Neuronal stem cell (in vitro differentiated cells): ENCODE measurements at regions not wholly inside any gene's neighbourhood (a gene's known extent, or its start where the extent isn't known, plus 50 kb on each side); places are given as distances from the start of the nearest gene placed in this dataset.

Source experiments
- DNase-seq: peaks from one replicate; pipeline ENCODE4 v3.0.0-alpha.2; 2013; ENCODE audit warnings: low spot score
- H2AFZ ChIP-seq: one replicate; pipeline ENCODE4 v1.6.1; 2013; ENCODE audit warnings: mild to moderate bottlenecking, low read length, inconsistent platforms
- H2AK5ac ChIP-seq: 2 replicates; pipeline ENCODE4 v1.6.1; 2013; ENCODE audit warnings: low read depth, mild to moderate bottlenecking, inconsistent platforms, low read length, moderate library complexity, mixed read lengths
- H2BK120ac ChIP-seq: 2 replicates; pipeline ENCODE4 v1.6.1; 2013; ENCODE audit warnings: low read depth, mild to moderate bottlenecking, inconsistent platforms, low read length, moderate library complexity, mixed read lengths
- H2BK12ac ChIP-seq: one replicate; pipeline ENCODE4 v1.6.1; 2013; ENCODE audit warnings: low read length, inconsistent platforms
- H2BK15ac ChIP-seq: 2 replicates; pipeline ENCODE4 v1.6.1; 2013; ENCODE audit warnings: mild to moderate bottlenecking, low read length, inconsistent platforms, mixed read lengths
- H2BK5ac ChIP-seq: one replicate; pipeline ENCODE4 v1.6.1; 2013; ENCODE audit warnings: inconsistent platforms, mild to moderate bottlenecking, low read length, moderate library complexity
- H3K14ac ChIP-seq: one replicate; pipeline ENCODE4 v1.6.1; 2013; ENCODE audit warnings: low read length, inconsistent platforms
- H3K18ac ChIP-seq: 2 replicates; pipeline ENCODE4 v1.6.1; 2013; ENCODE audit warnings: low read length, inconsistent platforms
- H3K23ac ChIP-seq: 2 replicates; pipeline ENCODE4 v1.6.1; 2013; ENCODE audit warnings: low read depth, mild to moderate bottlenecking, mixed read lengths, low read length, inconsistent platforms; ENCODE audit not compliant: poor library complexity
- H3K27ac ChIP-seq: replicated peaks from 3 replicates; pipeline ENCODE4 v1.5.1; 2013; ENCODE audit warnings: low read length, inconsistent platforms
- H3K27me3 ChIP-seq, 3 experiments: 2 replicates each; pipeline ENCODE4 v1.6.1; 2013; ENCODE audit warnings: low read length in 3 of 3, mild to moderate bottlenecking in 2 of 3, inconsistent platforms in 1 of 3, low read depth in 1 of 3, mixed read lengths in 1 of 3, moderate library complexity in 1 of 3; ENCODE audit not compliant: control insufficient read depth in 3 of 3, insufficient read depth in 3 of 3
- H3K36me3 ChIP-seq, 2 donors: replicated peaks in 1 of 2; 2 replicates each; pipeline ENCODE4 v1.6.1; 2013; ENCODE audit warnings: low read length in 2 of 2; ENCODE audit not compliant: control insufficient read depth in 2 of 2, insufficient read depth in 2 of 2
- H3K4ac ChIP-seq: 2 replicates; pipeline ENCODE4 v1.6.1; 2013; ENCODE audit warnings: inconsistent platforms, mild to moderate bottlenecking, low read length, moderate library complexity
- H3K4me1 ChIP-seq, 2 donors: 1 replicate in 1 of 2; 2 replicates in 1 of 2; pipeline ENCODE4 v1.6.1; 2013; ENCODE audit warnings: low read length in 2 of 2, low read depth in 1 of 2; ENCODE audit not compliant: control insufficient read depth in 2 of 2, insufficient read depth in 1 of 2
- H3K4me2 ChIP-seq: one replicate; pipeline ENCODE4 v1.6.1; 2013; ENCODE audit warnings: mild to moderate bottlenecking, low read length, inconsistent platforms; ENCODE audit not compliant: insufficient read depth, poor library complexity, severe bottlenecking
- H3K4me3 ChIP-seq, 2 donors: 2 replicates each; pipeline ENCODE4 v1.5.1; 2013; ENCODE audit warnings: low read length in 2 of 2, mild to moderate bottlenecking in 2 of 2, inconsistent platforms in 1 of 2, moderate library complexity in 1 of 2
- H3K79me1 ChIP-seq: one replicate; pipeline ENCODE4 v1.6.1; 2013; ENCODE audit warnings: low read depth, mild to moderate bottlenecking, inconsistent platforms, low read length, moderate library complexity
- H3K9ac ChIP-seq: one replicate; pipeline ENCODE4 v1.6.1; 2013; ENCODE audit warnings: mild to moderate bottlenecking, low read depth, low read length, inconsistent platforms; ENCODE audit not compliant: poor library complexity
- H3K9me3 ChIP-seq, 2 donors: replicated peaks in 1 of 2; 2 replicates each; pipeline versions ENCODE3 to v1.6.1; 2013; ENCODE audit warnings: low read length in 2 of 2, mild to moderate bottlenecking in 2 of 2, inconsistent platforms in 1 of 2, low read depth in 1 of 2, mixed read lengths in 1 of 2, moderate library complexity in 1 of 2; ENCODE audit not compliant: control insufficient read depth in 2 of 2, insufficient read depth in 1 of 2
- H4K8ac ChIP-seq: one replicate; pipeline ENCODE4 v1.6.1; 2013; ENCODE audit warnings: low read depth, mild to moderate bottlenecking, inconsistent platforms, low read length, moderate library complexity
- H4K91ac ChIP-seq: one replicate; pipeline ENCODE4 v1.6.1; 2013; ENCODE audit warnings: low read length, low read depth, mild to moderate bottlenecking, inconsistent platforms; ENCODE audit not compliant: poor library complexity
- WGBS, 2 donors: extraction: QIAGEN DNeasy Blood & Tissue Kit; methylation state at CpG; one replicate each; pipeline ENCODE4 v1.1.7; 2013; ENCODE audit warnings: missing lambda C conversion rate in 2 of 2, mixed read lengths in 1 of 2; ENCODE audit not compliant: insufficient read length in 2 of 2, insufficient replicate concordance in 1 of 2; ENCODE audit errors: extremely low coverage in 2 of 2; 5-methylcytosine and 5-hydroxymethylcytosine counted together

DNA sequence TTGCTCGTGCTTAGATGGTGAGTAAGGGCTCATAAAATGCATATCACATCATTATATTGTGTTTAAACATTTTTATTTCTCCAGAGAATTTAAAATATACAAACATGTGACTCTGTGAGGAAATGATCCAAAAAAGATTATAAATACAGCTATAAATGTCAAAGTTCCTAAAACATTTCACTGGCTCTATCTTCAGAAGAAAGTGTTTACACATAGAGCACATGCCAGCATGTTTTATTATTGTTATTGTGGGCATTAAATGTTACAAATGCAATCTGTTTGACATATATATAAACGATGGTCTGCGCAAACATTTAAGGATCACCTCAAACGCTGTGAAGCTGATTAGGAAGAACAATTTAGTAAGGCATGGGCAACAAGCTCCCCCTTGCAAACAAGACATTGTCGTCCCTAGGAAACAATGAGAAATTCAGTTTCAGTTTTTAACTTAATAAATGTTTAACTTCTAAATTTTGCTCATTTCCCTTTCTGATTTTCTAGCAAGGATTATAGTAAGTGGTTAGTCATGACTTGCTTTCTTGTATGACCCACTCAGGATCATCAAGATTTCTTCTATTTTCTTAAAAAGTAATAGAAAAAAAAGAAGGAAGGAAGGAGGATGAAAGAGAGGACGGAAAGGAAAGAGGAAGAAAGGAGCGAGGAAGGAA is 207.5 kb downstream of the SATB1 start:
- Histone ChIP-seq H3K9ac (no peak overlapping the region), H2BK15ac (no peak overlapping the region), H3K14ac (no peak overlapping the region), H2BK120ac (no peak overlapping the region), H3K4me1 (peaks cover 0 to 4% of the 10 kb centered on the region in 2 donors), H4K8ac (no peak overlapping the region), H3K23ac (no peak overlapping the region), H2AK5ac (no peak overlapping the region), H3K9me3 (no peaks in the 10 kb centered on the region), H2BK5ac (no peak overlapping the region), H3K4me2 (no peak overlapping the region), H4K91ac (no peak overlapping the region), H3K36me3 (no peaks in the 10 kb centered on the region), H2BK12ac (no peak overlapping the region), H2AFZ (no peak overlapping the region), H3K79me1 (no peaks in the 10 kb centered on the region), H3K27me3 (no peaks in the 10 kb centered on the region), H3K27ac (no peak overlapping the region), H3K4me3 (no peak overlapping the region), H3K4ac (no peak overlapping the region), H3K18ac (no peak overlapping the region)
- no peak for DNase-seq
- 89% methylated on average over 2 of the region's 7 CpGs for WGBS, 2 donors

DNA sequence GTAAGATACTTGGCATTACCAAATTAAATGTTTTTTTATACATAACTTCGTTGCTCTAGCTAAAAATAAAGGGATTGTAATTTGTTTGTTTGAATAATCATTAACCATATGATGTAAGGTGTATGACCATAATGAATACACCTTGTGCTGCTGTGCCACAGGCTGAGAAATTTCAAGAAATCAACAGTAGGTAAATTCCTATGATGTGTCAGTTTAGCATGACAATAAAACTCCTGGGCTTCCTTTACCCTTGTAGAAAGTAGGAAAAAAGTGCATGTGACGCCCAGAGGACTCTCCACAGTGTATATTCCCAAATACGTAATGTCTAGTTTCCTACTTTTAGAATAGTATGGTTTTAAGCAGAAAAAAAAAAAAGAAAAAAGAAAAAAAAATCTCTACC is 208.1 kb downstream of the SATB1 start:
- DNase-seq = no peak
- no peak overlapping the region for H3K27ac ChIP-seq
- H3K9me3 ChIP-seq = no peaks in the 10 kb centered on the region
- H3K4ac ChIP-seq = no peak overlapping the region
- no peak overlapping the region for H2BK12ac ChIP-seq
- H3K79me1 ChIP-seq = no peaks in the 10 kb centered on the region
- no peak overlapping the region for H3K9ac ChIP-seq
- H3K14ac ChIP-seq = no peak overlapping the region
- no peaks in the 10 kb centered on the region for H3K4me1 ChIP-seq
- no peak overlapping the region for H3K18ac ChIP-seq
- no peak overlapping the region for H3K4me3 ChIP-seq
- H2BK15ac ChIP-seq = no peak overlapping the region
- no peak overlapping the region for H2AK5ac ChIP-seq
- no peak overlapping the region for H4K8ac ChIP-seq
- no peak overlapping the region for H2AFZ ChIP-seq
- no peak overlapping the region for H2BK5ac ChIP-seq
- no CpG with 5 or more reads among the region's 3 CpGs for WGBS, 2 donors
- H2BK120ac ChIP-seq = no peak overlapping the region
- no peak overlapping the region for H3K4me2 ChIP-seq
- no peaks in the 10 kb centered on the region for H3K27me3 ChIP-seq
- H3K36me3 ChIP-seq = no peaks in the 10 kb centered on the region
- no peak overlapping the region for H3K23ac ChIP-seq
- no peak overlapping the region for H4K91ac ChIP-seq

DNA sequence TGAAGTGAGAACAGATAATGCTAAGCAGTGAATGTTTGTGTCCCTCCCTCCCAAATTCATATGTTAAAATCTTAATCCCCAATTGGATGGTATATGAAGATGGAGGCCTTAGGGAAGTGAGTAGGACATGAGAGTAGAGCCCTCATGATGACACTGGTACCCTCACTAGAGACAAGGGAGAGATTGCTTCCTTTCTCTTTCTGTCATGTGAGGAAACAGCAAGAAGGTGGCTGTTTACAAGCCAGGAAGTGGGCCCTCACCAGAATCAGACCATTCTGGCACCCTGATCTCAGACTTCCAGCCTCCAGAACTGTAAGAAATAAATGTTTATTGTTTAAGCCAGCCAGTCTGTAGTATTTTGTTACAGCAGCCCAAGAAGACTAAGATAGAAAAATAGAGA is 209.5 kb downstream of the SATB1 start:
- H4K8ac ChIP-seq = no peak overlapping the region
- H2BK120ac ChIP-seq = no peak overlapping the region
- no peak overlapping the region for H3K4me2 ChIP-seq
- H2BK12ac ChIP-seq = no peak overlapping the region
- H3K4me1 ChIP-seq = no peaks in the 10 kb centered on the region
- no peak overlapping the region for H3K9ac ChIP-seq
- no peaks in the 10 kb centered on the region for H3K9me3 ChIP-seq
- H2BK15ac ChIP-seq = no peak overlapping the region
- H3K27me3 ChIP-seq = no peaks in the 10 kb centered on the region
- no peak overlapping the region for H4K91ac ChIP-seq
- H2BK5ac ChIP-seq = no peak overlapping the region
- no peak overlapping the region for H3K18ac ChIP-seq
- H3K4ac ChIP-seq = no peak overlapping the region
- no peak overlapping the region for H3K27ac ChIP-seq
- no peak overlapping the region for H3K23ac ChIP-seq
- no peak overlapping the region for H3K4me3 ChIP-seq
- no peak overlapping the region for H3K14ac ChIP-seq
- H3K79me1 ChIP-seq = no peaks in the 10 kb centered on the region
- no peaks in the 10 kb centered on the region for H3K36me3 ChIP-seq
- no peak overlapping the region for H2AK5ac ChIP-seq
- H2AFZ ChIP-seq = no peak overlapping the region
- DNase-seq = no peak

DNA sequence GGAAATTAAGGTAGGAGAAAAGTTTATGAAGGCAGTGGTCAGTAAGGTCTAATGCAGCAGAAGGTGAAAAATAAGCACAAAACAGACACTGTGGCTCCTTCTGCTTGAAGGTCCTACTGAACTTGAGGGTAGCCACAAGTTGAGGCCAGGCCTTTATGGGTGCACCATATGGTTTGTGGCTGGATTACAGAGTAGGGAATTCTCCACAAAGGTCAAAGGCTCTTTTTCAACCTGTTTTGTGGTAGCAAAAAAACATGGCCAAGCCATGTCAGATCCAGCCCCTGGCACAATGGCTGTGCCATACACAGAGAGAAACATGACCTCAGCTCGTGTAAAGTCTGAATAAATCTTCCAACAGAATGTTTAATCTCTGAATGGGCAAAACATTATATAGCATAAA is 214.0 kb downstream of the SATB1 start:
- Histone ChIP-seq H4K8ac (no peak overlapping the region), H3K18ac (no peak overlapping the region), H3K27me3 (no peaks in the 10 kb centered on the region), H3K4ac (no peak overlapping the region), H3K36me3 (no peaks in the 10 kb centered on the region), H3K9ac (no peak overlapping the region), H2AFZ (no peak overlapping the region), H3K4me3 (no peak overlapping the region), H3K4me2 (no peak overlapping the region), H3K9me3 (no peaks in the 10 kb centered on the region), H2BK12ac (no peak overlapping the region), H3K23ac (no peak overlapping the region), H3K4me1 (no peaks in the 10 kb centered on the region), H2AK5ac (no peak overlapping the region), H2BK5ac (no peak overlapping the region), H3K79me1 (no peaks in the 10 kb centered on the region), H3K14ac (no peak overlapping the region), H3K27ac (no peak overlapping the region), H2BK15ac (no peak overlapping the region), H2BK120ac (no peak overlapping the region), H4K91ac (no peak overlapping the region)
- whole genome bisulfite sequencing, 2 donors = no CpG with 5 or more reads among the region's 1 CpG
- DNase-seq = no peak
